ENCODE measurements at regions not wholly inside any gene's neighbourhood (a gene's known extent, or its start where the extent isn't known, plus 50 kb on each side); places are given as distances from the start of the nearest gene placed in this dataset.

DNA sequence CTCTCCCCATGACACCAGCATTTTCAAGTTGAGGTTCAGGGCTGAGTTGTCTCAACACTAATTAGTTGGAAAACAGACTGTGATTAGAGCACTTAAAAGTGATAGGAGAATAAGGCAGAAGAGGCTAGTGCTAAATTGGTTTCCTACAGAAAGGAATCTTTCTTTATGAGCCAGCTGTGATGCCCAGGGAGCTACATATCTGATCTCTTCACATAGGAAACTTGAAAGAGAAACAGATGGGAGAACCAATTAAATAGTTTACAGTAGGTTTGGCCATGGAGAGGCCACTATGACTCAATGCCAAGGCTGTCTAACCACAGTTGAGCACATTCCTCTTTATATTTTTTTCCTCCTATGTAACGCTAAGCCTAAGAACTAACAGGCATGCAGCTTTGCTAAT, 418.3 kb upstream of the CYRIA start:
- Histone ChIP-seq H3K9ac (ENCODE audit: low read length) (no peak overlapping the region), H3K27ac (ENCODE audit: low read length) (no peak overlapping the region), H3K4me3 (ENCODE audit: low read length) (no peak overlapping the region), H4K20me1 (ENCODE audit: insufficient read depth, low read depth, low read length) (no peaks in the 10 kb centered on the region), H2AFZ (ENCODE audit: low read length) (no peak overlapping the region), H3K79me2 (ENCODE audit: low read length) (no peaks in the 10 kb centered on the region), H3K4me1 (ENCODE audit: low read length) (no peaks in the 10 kb centered on the region), H3K9me3 (ENCODE audit: low read length) (no peaks in the 10 kb centered on the region), H3K27me3 (ENCODE audit: low read length) (no peaks in the 10 kb centered on the region), H3K9me2 (replicated peaks; ENCODE audit: insufficient read depth, low read length) (no peaks in the 10 kb centered on the region), H3K36me3 (ENCODE audit: insufficient read depth, low read length) (no peaks in the 10 kb centered on the region), H3K4me2 (ENCODE audit: low read depth, low read length, poor library complexity, severe bottlenecking) (no peak overlapping the region)
- no peak for DNase-seq

DNA sequence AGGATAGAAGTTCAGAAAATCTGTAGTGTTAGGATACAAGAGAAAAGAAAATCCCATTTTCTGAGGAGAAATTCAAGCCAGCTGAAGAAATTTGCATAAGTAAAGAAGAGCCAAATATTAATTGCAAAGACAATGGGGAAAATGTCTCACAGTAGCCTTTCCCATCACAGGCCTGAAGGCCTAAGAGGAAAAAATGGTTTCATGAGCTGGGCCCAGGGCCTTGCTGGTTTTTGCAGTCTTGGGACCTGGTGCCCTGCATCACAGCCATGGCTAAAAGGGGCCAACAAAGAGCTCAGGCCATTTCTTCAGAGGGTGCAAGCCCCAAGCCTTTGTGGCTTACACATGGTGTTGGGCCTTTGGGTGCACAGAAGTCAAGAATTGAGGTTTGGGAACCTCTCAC, 413.6 kb upstream of the CYRIA start:
- H4K20me1 ChIP-seq (ENCODE audit: insufficient read depth, low read depth, low read length) = no peaks in the 10 kb centered on the region
- no peak overlapping the region for H3K4me3 ChIP-seq (ENCODE audit: low read length)
- H3K4me2 ChIP-seq (ENCODE audit: low read depth, low read length, poor library complexity, severe bottlenecking) = no peak overlapping the region
- H3K9me2 ChIP-seq (replicated peaks; ENCODE audit: insufficient read depth, low read length) = peaks cover 3% of the 10 kb centered on the region; the same call in 1 of the 2 replicates
- no peak for DNase-seq
- H2AFZ ChIP-seq (ENCODE audit: low read length) = no peak overlapping the region
- H3K9ac ChIP-seq (ENCODE audit: low read length) = no peak overlapping the region
- no peaks in the 10 kb centered on the region for H3K79me2 ChIP-seq (ENCODE audit: low read length)
- no peaks in the 10 kb centered on the region for H3K4me1 ChIP-seq (ENCODE audit: low read length)
- H3K27ac ChIP-seq (ENCODE audit: low read length) = no peak overlapping the region
- H3K27me3 ChIP-seq (ENCODE audit: low read length) = no peaks in the 10 kb centered on the region
- no peaks in the 10 kb centered on the region for H3K36me3 ChIP-seq (ENCODE audit: insufficient read depth, low read length)
- H3K9me3 ChIP-seq (ENCODE audit: low read length) = no peaks in the 10 kb centered on the region

- H3K4me2 ChIP-seq (ENCODE audit: low read depth, low read length, poor library complexity, severe bottlenecking) = no peak overlapping the region
- no peak overlapping the region for H3K27ac ChIP-seq (ENCODE audit: low read length)
- H3K9me3 ChIP-seq (ENCODE audit: low read length) = no peaks in the 10 kb centered on the region
- H4K20me1 ChIP-seq (ENCODE audit: insufficient read depth, low read depth, low read length) = no peaks in the 10 kb centered on the region
- DNase-seq = no peak
- no peak overlapping the region for H3K4me3 ChIP-seq (ENCODE audit: low read length)
- H3K36me3 ChIP-seq (ENCODE audit: insufficient read depth, low read length) = no peaks in the 10 kb centered on the region
- no peaks in the 10 kb centered on the region for H3K4me1 ChIP-seq (ENCODE audit: low read length)
- no peak overlapping the region for H3K9ac ChIP-seq (ENCODE audit: low read length)
- no peaks in the 10 kb centered on the region for H3K79me2 ChIP-seq (ENCODE audit: low read length)
- no peaks in the 10 kb centered on the region for H3K27me3 ChIP-seq (ENCODE audit: low read length)
- H2AFZ ChIP-seq (ENCODE audit: low read length) = no peak overlapping the region
- H3K9me2 ChIP-seq (replicated peaks; ENCODE audit: insufficient read depth, low read length) = peaks cover 3% of the 10 kb centered on the region; the same call in 1 of the 2 replicates
Observed at GRCh38 chr2:17076533-17076932, 410.9 kb upstream of the CYRIA start.

- Histone ChIP-seq H3K9me3 (ENCODE audit: low read length) (no peaks in the 10 kb centered on the region), H3K36me3 (ENCODE audit: insufficient read depth, low read length) (no peaks in the 10 kb centered on the region), H3K9me2 (replicated peaks; ENCODE audit: insufficient read depth, low read length) (peaks cover 3% of the 10 kb centered on the region; the same call in 1 of the 2 replicates), H3K4me1 (ENCODE audit: low read length) (no peaks in the 10 kb centered on the region), H3K9ac (ENCODE audit: low read length) (no peak overlapping the region), H3K79me2 (ENCODE audit: low read length) (no peaks in the 10 kb centered on the region), H3K4me2 (ENCODE audit: low read depth, low read length, poor library complexity, severe bottlenecking) (no peak overlapping the region), H2AFZ (ENCODE audit: low read length) (no peak overlapping the region), H4K20me1 (ENCODE audit: insufficient read depth, low read depth, low read length) (no peaks in the 10 kb centered on the region), H3K4me3 (ENCODE audit: low read length) (no peak overlapping the region), H3K27ac (ENCODE audit: low read length) (no peak overlapping the region), H3K27me3 (ENCODE audit: low read length) (no peaks in the 10 kb centered on the region)
- no peak for DNase-seq
Observed at GRCh38 chr2:17070711-17071110, 405.1 kb upstream of the CYRIA start.

DNA sequence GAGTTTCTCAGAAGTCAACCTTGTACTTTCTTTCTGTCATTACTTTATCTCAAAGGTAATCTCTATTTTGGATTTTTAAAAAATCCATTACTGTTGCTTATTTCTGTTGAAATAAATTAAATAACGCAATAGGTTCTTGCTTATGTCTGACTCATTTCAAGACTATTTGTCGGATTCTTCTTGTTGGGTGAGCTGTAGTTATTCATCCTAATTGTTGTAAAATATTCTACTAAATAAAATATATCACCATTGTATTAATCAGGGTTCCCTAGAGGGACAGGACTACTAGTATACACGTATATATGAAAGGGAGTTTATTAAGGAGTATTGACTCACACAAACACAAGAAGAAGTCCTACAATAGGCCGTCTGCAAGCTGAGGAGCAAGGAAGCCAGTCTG, 403.9 kb upstream of the CYRIA start:
- Histone ChIP-seq H3K4me2 (ENCODE audit: low read depth, low read length, poor library complexity, severe bottlenecking) (no peak overlapping the region), H3K9me3 (ENCODE audit: low read length) (no peaks in the 10 kb centered on the region), H3K9me2 (replicated peaks; ENCODE audit: insufficient read depth, low read length) (peaks cover 2% of the 10 kb centered on the region; the same call in 1 of the 2 replicates), H3K9ac (ENCODE audit: low read length) (no peak overlapping the region), H3K4me1 (ENCODE audit: low read length) (no peaks in the 10 kb centered on the region), H3K36me3 (ENCODE audit: insufficient read depth, low read length) (no peaks in the 10 kb centered on the region), H4K20me1 (ENCODE audit: insufficient read depth, low read depth, low read length) (no peaks in the 10 kb centered on the region), H3K79me2 (ENCODE audit: low read length) (no peaks in the 10 kb centered on the region), H3K27me3 (ENCODE audit: low read length) (no peaks in the 10 kb centered on the region), H3K4me3 (ENCODE audit: low read length) (no peak overlapping the region), H2AFZ (ENCODE audit: low read length) (no peak overlapping the region), H3K27ac (ENCODE audit: low read length) (no peak overlapping the region)
- DNase-seq = no peak

- no peak overlapping the region for H3K4me2 ChIP-seq (ENCODE audit: low read depth, low read length, poor library complexity, severe bottlenecking)
- no peak overlapping the region for H2AFZ ChIP-seq (ENCODE audit: low read length)
- H3K27me3 ChIP-seq (ENCODE audit: low read length) = no peaks in the 10 kb centered on the region
- H3K27ac ChIP-seq (ENCODE audit: low read length) = no peak overlapping the region
- no peak for DNase-seq
- H3K36me3 ChIP-seq (ENCODE audit: insufficient read depth, low read length) = no peaks in the 10 kb centered on the region
- no peaks in the 10 kb centered on the region for H3K4me1 ChIP-seq (ENCODE audit: low read length)
- H3K4me3 ChIP-seq (ENCODE audit: low read length) = no peak overlapping the region
- no peaks in the 10 kb centered on the region for H3K9me3 ChIP-seq (ENCODE audit: low read length)
- H3K9ac ChIP-seq (ENCODE audit: low read length) = no peak overlapping the region
- no peaks in the 10 kb centered on the region for H3K79me2 ChIP-seq (ENCODE audit: low read length)
- H3K9me2 ChIP-seq (replicated peaks; ENCODE audit: insufficient read depth, low read length) = no peaks in the 10 kb centered on the region
- H4K20me1 ChIP-seq (ENCODE audit: insufficient read depth, low read depth, low read length) = no peaks in the 10 kb centered on the region
Observed at GRCh38 chr2:17068021-17068420, 402.4 kb upstream of the CYRIA start.

DNA sequence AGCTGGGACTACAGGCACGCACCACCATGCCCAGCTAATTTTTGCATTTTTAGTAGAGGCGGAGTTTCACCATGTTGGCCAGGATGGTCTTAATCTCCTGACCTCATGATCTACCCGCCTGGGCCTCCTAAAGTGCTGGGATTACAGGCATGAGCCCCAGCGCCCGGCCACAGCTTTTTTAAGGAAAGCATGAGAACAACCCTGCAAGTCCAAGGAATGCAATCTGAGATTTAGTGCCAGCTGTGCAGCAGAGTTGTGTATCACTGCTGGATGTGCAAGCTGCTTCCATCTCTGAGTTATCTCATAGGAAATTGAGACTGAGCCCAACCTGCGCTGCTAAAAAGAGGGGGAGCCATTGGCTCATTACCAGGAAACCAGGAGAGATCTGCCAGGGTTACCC, 399.9 kb upstream of the CYRIA start:
- Histone ChIP-seq H3K4me2 (ENCODE audit: low read depth, low read length, poor library complexity, severe bottlenecking) (no peak overlapping the region), H4K20me1 (ENCODE audit: insufficient read depth, low read depth, low read length) (no peaks in the 10 kb centered on the region), H3K36me3 (ENCODE audit: insufficient read depth, low read length) (no peaks in the 10 kb centered on the region), H3K27ac (ENCODE audit: low read length) (no peak overlapping the region), H2AFZ (ENCODE audit: low read length) (no peak overlapping the region), H3K4me1 (ENCODE audit: low read length) (no peaks in the 10 kb centered on the region), H3K9me3 (ENCODE audit: low read length) (no peaks in the 10 kb centered on the region), H3K79me2 (ENCODE audit: low read length) (no peaks in the 10 kb centered on the region), H3K9me2 (replicated peaks; ENCODE audit: insufficient read depth, low read length) (no peaks in the 10 kb centered on the region), H3K27me3 (ENCODE audit: low read length) (no peaks in the 10 kb centered on the region), H3K9ac (ENCODE audit: low read length) (no peak overlapping the region), H3K4me3 (ENCODE audit: low read length) (no peak overlapping the region)
- DNase-seq = no peak

DNA sequence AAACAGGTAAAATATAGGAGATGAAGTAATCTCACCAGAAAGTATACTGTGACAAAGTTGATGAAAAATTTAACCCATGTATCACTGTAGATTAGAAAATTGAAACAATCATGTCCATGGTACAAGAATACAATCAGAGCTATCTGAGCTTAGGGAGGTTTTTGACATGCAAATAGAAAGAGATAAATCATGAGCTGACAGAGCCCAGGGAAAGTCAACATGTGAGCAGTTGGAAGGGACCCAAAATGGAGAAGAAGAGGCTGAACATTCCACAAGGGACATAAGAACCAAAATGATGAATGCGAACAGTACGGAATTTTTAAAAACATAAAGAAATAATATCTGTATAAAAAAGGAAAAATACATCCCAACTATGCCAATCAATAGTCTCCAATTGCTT, 395.4 kb upstream of the CYRIA start:
- Histone ChIP-seq H3K4me1 (ENCODE audit: low read length) (no peaks in the 10 kb centered on the region), H4K20me1 (ENCODE audit: insufficient read depth, low read depth, low read length) (no peaks in the 10 kb centered on the region), H3K9me3 (ENCODE audit: low read length) (no peaks in the 10 kb centered on the region), H3K27me3 (ENCODE audit: low read length) (no peaks in the 10 kb centered on the region), H3K4me3 (ENCODE audit: low read length) (no peak overlapping the region), H3K27ac (ENCODE audit: low read length) (no peak overlapping the region), H3K36me3 (ENCODE audit: insufficient read depth, low read length) (no peaks in the 10 kb centered on the region), H2AFZ (ENCODE audit: low read length) (no peak overlapping the region), H3K4me2 (ENCODE audit: low read depth, low read length, poor library complexity, severe bottlenecking) (no peak overlapping the region), H3K79me2 (ENCODE audit: low read length) (no peaks in the 10 kb centered on the region), H3K9me2 (replicated peaks; ENCODE audit: insufficient read depth, low read length) (no peaks in the 10 kb centered on the region), H3K9ac (ENCODE audit: low read length) (no peak overlapping the region)
- no peak for DNase-seq

DNA sequence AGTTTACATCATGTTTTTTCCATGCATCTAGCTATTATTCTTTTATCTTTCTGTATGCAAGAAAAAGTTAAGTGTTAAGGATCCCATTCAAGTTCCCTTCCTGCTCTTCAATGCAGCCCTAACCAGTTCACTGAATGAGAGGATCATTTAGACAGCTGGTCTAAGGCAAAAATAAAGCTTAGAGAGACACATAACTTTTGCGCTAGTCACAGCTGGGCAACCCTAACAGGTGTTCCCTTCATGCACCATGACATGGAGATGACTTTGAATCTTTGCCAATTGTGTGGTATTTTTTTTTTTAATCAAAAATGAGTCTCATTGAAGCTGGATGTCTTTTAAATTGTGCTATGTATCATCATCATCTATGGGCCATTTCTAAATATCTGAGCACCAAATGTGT, 393.8 kb upstream of the CYRIA start:
- H3K36me3 ChIP-seq (ENCODE audit: insufficient read depth, low read length) = no peaks in the 10 kb centered on the region
- H3K4me2 ChIP-seq (ENCODE audit: low read depth, low read length, poor library complexity, severe bottlenecking) = no peak overlapping the region
- no peaks in the 10 kb centered on the region for H3K9me2 ChIP-seq (replicated peaks; ENCODE audit: insufficient read depth, low read length)
- no peaks in the 10 kb centered on the region for H3K4me1 ChIP-seq (ENCODE audit: low read length)
- no peaks in the 10 kb centered on the region for H4K20me1 ChIP-seq (ENCODE audit: insufficient read depth, low read depth, low read length)
- H2AFZ ChIP-seq (ENCODE audit: low read length) = no peak overlapping the region
- H3K9me3 ChIP-seq (ENCODE audit: low read length) = no peaks in the 10 kb centered on the region
- no peak for DNase-seq
- H3K27ac ChIP-seq (ENCODE audit: low read length) = no peak overlapping the region
- no peak overlapping the region for H3K4me3 ChIP-seq (ENCODE audit: low read length)
- H3K9ac ChIP-seq (ENCODE audit: low read length) = no peak overlapping the region
- H3K79me2 ChIP-seq (ENCODE audit: low read length) = no peaks in the 10 kb centered on the region
- no peaks in the 10 kb centered on the region for H3K27me3 ChIP-seq (ENCODE audit: low read length)
